ENCODE measurements at regions not wholly inside any gene's neighbourhood (a gene's known extent, or its start where the extent isn't known, plus 50 kb on each side); places are given as distances from the start of the nearest gene placed in this dataset.

GRCh38 chr3:177431525-177432176 is 234.4 kb upstream of the TBL1XR1 start:
- no peak for DNase-seq

DNA sequence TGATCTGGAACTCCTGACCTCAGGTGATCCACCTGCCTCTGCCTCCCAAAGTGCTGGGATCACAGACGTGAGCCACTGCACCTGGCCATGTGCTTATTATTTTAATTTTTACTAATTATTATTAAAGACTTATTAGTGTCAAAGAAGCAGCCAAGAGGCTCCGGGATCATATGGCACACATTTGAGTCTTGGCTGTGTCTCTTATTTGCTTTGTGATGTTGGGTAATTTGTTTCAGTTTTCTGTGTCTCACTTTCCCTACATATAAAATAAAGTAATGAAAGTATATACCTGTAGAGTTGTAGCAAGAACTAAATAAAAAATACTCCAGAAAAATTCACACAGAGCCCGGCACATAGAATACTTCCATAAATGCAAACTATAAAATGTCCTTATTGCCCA is 238.0 kb upstream of the TBL1XR1 start:
- DNase-seq, result no peak

GRCh38 chr3:177437513-177438337 is 240.4 kb upstream of the TBL1XR1 start:
- DNase-seq, result no peak

GRCh38 chr3:177438596-177439220 is 241.4 kb upstream of the TBL1XR1 start:
- DNase-seq, result no peak

DNA sequence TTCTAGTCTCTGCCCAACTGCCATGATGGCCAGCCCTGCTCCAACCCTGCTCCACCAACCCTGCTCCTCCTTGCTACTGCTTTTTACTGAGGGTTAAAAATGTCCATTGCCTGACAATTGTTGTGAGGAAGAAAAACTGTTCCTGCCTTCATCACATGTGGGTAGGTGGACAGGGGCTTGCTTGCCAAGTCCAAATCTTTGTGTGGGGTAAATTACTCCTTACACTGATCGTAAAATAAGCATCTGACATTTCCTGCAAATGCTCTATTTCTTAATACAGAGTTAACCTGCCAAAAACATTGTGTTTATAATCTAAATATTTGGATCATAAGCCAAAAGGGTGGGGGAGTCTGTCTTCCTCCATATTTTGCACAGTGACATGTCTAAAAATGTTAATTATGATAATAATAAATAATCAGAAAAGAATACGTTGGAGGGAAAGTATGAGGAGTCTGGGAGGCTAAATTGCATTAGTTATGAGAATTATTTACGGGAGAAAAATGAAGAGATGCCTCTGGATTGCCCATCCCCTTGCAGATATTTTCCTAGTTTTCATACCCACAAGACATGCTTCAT is 242.5 kb upstream of the TBL1XR1 start:
- DNase-seq, result no peak

DNA sequence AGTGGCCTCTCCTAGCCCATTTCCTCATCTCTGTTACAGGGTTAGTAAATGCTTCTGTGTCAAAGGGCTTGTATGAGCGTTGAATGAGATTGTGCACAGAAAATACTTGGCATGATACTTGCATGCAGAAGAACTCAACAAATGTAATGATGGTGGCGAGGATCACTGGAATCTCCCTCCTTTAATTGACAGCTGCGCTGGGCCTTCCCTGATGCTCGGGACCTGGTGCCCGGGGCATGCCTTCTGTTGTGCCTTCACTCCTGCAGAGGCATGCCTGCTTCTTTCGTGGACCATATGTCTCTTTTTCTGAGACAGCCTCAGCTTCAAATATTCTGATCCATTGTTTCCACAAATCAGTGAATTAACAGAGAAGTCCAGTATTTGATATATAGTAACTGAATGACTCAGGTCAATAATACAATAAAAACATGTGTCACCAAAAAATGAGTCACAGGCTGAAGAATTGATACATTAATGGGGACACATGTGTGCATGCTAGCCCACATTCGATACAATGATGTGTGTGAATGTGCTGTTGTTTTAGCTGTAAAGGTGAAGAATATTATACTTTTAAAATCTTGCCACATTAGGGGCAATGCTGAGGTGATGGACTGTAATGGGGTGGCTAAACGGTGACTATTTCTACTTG is 243.3 kb upstream of the TBL1XR1 start:
- no peak for DNase-seq

- DNase-seq, result no peak
These were observed 244.1 kb upstream of the TBL1XR1 start for GRCh38 chr3:177441276-177441812.

DNA sequence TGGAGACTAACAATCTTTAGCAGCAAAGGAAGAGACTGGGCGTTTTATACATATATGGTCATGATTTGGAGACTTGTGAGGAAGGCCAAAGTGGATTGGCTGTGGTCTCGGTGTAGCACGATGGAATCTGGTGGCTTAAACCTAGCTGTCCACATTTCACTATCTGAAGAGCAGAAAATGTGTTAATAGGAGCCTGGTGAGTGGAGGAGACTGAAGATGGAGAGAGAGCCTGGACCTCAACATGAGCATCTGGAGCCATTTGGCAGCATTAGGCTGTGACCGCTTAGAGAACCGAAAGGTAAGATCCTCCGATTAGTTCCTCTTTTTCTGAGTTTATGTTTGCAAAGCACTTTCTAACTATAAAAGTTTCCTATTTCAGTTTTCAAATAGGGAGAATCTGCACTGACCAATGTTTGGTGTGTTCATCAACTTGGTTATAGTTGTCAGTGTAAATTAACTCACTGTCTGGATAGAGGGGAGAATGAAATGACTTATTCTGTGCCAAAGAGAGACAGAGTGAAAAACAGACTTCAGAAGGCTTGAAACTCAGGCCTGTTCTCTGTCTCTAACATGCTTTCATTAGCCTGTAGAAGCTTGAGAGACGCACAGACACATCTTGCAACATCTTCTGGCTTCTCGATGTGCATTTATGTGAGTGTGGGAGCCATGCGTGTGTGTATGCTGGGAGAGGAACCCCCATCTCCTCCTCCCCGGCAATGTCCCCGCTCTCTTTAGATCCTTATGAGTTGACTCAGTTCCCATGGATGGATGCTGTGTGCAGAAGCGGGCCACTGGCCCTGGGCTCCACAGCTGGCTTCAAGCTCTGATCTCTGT is 244.7 kb upstream of the TBL1XR1 start:
- no peak for DNase-seq

- no peak for DNase-seq
These were observed 246.2 kb upstream of the TBL1XR1 start for GRCh38 chr3:177443469-177443868.

DNA sequence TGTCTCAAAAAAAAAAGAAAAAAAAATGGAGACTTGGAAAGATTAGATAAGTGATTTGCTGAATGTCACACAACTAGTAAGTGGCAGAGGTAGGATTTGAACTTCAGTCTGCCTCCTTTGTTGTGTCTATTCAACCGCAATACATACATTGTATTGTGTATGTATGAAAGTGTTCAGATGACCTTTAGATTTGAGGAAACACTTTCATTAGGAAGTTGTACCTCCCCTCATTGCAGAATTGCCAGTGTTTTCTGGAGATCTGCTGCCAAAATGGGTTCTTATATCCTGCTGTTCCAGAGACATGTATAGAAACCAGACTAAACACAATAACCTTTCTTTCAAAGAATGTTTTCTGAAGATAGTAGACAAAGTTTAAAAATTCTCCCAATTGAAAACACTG is 247.4 kb upstream of the TBL1XR1 start:
- DNase-seq, result no peak

DNA sequence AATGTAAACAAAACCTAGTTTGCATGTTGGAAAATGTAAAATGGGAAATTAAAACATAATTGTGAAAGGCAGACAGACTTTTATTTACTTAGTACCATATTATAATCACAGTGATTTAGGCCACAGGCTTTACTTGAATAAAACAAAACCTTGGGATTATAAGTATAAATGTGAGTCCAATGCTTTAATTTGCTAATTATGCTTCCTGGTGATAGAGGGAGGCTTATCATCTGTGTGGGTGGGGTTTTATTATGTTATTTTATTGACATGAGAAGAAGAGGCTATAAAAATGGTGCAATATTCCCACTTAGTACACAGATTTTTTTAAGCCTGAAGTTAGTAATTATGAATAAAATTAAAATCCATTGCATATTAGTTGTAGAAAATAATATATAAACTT is 248.3 kb upstream of the TBL1XR1 start:
- no peak for DNase-seq

DNA sequence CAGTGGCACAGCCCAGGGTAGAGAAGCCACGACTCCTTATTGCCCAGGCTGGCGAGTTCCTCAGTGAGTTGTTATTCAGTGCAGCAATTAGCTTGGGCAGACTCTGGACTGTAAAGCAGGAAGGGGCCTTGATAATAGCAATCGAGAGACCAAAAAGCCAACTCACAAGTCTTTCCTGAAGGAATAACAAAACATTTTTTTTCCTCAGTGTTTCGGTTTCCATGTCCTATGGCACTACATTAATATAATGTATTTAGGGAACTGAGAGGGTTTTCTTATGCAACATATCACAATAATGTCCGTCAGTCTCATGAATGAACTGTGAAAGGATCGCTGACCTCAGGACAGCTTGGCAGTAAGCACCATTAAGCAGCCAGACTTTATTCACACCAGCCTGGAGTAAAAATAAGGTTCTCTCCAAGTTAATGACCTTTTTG is 248.9 kb upstream of the TBL1XR1 start:
- no peak for DNase-seq

DNA sequence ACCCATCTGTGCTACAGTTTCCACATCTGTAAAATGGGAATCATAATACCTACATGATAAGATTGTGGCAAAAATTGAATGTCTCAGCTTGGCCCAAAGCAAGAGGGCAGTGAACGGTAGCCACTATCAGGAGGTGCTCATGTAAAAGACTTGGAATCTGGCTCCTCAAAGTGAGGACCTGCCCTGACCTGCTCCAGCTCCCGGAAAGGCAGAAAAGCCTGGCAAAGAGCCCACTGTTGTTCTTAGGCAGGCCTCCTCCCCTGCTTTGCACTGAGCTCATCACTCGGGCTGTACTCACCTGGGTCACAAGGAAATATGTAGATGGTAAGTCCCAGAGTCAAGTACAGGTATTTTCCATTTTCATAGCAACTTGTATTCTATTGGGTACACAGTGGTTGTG is 250.7 kb upstream of the TBL1XR1 start:
- no peak for DNase-seq

- no peak for DNase-seq
These were observed 251.7 kb upstream of the TBL1XR1 start for GRCh38 chr3:177448987-177449359.

DNA sequence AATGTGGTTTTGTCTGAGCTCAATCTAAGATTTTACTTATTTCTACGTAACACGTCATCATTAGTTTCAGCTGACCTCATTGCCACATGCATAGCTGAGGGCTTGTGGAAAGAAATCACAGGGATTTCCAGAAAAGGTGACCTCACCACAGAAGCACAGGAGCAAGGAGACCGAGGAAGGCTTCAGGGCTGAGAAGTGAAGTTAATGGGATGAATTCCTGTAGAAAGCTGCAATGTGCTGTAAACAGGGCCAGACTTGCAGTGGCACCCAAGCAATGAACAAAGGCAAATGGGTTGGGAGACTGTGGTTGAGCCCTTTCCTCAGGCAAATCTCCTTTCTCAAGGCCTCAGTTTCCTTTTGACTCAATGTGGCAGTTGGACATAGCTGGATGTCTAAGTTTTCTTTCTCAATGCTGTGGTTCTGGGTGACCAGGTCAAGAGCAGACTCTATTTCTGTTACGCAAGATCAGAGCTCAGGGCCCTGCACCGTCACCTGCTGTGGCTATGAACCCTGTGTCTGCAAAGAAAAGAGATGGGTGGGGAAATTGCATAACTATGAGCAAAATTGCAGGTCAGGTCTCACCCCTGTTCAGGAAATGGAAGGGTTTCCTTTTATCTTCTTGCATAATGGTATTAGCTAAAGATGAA is 252.2 kb upstream of the TBL1XR1 start:
- no peak for DNase-seq

DNA sequence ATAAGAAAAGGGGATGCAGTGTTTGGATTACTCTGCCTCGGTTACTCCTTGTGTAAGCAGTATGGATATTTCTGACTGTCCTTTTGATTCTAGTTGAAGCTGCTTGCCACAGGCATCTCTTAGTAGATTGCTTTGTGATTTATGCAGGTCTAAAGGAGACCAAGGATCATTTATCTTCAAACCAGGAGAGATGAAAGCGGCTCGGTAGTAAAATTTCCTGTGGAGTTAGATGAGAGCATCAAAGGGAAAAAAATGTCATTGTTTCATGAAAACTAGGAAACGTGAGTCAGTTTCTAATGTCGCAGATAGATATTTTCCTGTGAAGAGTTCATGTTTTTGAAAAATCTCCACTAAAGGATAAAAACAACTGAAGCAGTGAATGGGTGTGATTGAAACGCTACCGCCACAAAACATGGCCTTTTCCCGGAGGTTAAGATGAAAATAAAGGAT is 254.0 kb upstream of the TBL1XR1 start:
- DNase-seq, result no peak

GRCh38 chr3:177451864-177452830 is 254.9 kb upstream of the TBL1XR1 start:
- peak; percentile 78 for DNase-seq

GRCh38 chr3:177452831-177453450 is 255.7 kb upstream of the TBL1XR1 start:
- DNase-seq, result no peak

DNA sequence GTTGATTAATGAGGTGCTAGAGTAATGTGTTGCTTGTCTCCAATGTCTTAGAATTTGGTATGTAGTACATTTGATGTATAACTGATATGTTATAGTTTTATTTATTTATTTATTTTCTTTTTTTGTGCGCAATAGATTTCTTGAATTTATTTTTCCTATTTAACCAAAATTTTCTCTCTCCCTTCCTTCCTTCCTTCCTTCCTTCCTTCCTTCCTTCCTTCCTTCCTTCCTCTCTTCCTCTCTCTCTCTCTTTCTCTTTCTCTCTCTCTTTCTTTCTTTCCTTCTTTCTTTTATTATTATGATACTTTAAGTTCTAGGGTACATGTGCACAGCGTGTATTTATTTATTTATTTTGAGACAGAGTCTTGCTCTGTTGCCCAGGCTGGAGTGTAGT is 256.2 kb upstream of the TBL1XR1 start:
- DNase-seq, result no peak
